Vagina (tissue), 2 donors: ENCODE measurements at regions not wholly inside any gene's neighbourhood (a gene's known extent, or its start where the extent isn't known, plus 50 kb on each side); places are given as distances from the start of the nearest gene placed in this dataset.
"Not testable (repeated sequence)": the region's sequence is repeated elsewhere in the genome, so short reads cannot be mapped to it uniquely, and the experiment has no call there.

ENCODE experiments used
- DNase-seq, 2 donors: peaks; one replicate each; pipeline ENCODE4 v3.0.0-alpha.2; 2017; ENCODE audit errors: extremely low spot score in 2 of 2
- H3K27ac ChIP-seq: fragments of 200-600 bp; sonication (generic); one replicate; pipeline ENCODE4 v1.5.1; 2019
- H3K27me3 ChIP-seq: fragments of 200-600 bp; sonication (generic); one replicate; pipeline ENCODE4 v1.5.1; 2019
- H3K36me3 ChIP-seq, 2 donors: fragments of 200-600 bp; sonication (generic); one replicate each; pipeline ENCODE4 v1.5.1; 2017 to 2019
- H3K4me1 ChIP-seq: fragments of 200-600 bp; sonication (generic); one replicate; pipeline ENCODE4 v1.5.1; 2019
- H3K4me3 ChIP-seq, 2 donors: fragments of 200-600 bp; sonication (generic); 1 replicate in 1 of 2; 2 replicates in 1 of 2; pipeline ENCODE4 v1.5.1; 2016 to 2019
- H3K9me3 ChIP-seq: fragments of 200-600 bp; sonication (generic); one replicate; pipeline ENCODE4 v1.5.1; 2019
- CTCF ChIP-seq, 3 experiments: fragments of 450-650 bp in 2 of 3; fragments of 200-600 bp in 1 of 3; sonication (generic) in 1 of 3; IDR thresholded peaks; one replicate each; pipeline ENCODE4 v1.5.1; 2017 to 2019; ENCODE audit warnings: antibody characterized with exemption in 3 of 3, mild to moderate bottlenecking in 2 of 3, moderate library complexity in 2 of 3
- POLR2A ChIP-seq, 2 donors: fragments of 450-650 bp; IDR thresholded peaks; one replicate each; pipeline ENCODE4 v1.6.1; 2017; ENCODE audit warnings: antibody characterized with exemption in 2 of 2, mild to moderate bottlenecking in 2 of 2, moderate library complexity in 2 of 2
- POLR2AphosphoS5 ChIP-seq, 2 donors: sonication (generic); formaldehyde crosslinking; IDR thresholded peaks; one replicate each; pipeline ENCODE4 v1.9.0; 2017; ENCODE audit warnings: antibody characterized with exemption in 2 of 2, mild to moderate bottlenecking in 2 of 2, low read depth in 1 of 2; ENCODE audit not compliant: insufficient read depth in 1 of 2
- intact Hi-C: fragments of 100-400 bp; cut with DNase I; formaldehyde crosslinking; loops from one replicate; pipeline ENCODE4 v1.15.1; 2023

GRCh38 chr13:60267498-60268202, 103.9 kb upstream of the DIAPH3 start:
- H3K36me3 ChIP-seq: no peaks in the 10 kb centered on the region
- TF ChIP-seq CTCF (IDR thresholded peaks at IDR 0.05) (no peak), POLR2A (IDR thresholded peaks at IDR 0.05) (no peak), POLR2AphosphoS5 (IDR thresholded peaks at IDR 0.05; ENCODE audit: insufficient read depth in 1 of 2, low read depth in 1 of 2) (no peak)
- H3K9me3 ChIP-seq: no peaks in the 10 kb centered on the region
- H3K27me3 ChIP-seq: no peaks in the 10 kb centered on the region
- H3K4me3 ChIP-seq: peak overlapping the region; percentile 32 to 38
- no peak overlapping the region for H3K27ac ChIP-seq
- DNase-seq: no peak
- intact Hi-C loops: no loop called here
- no peaks in the 10 kb centered on the region for H3K4me1 ChIP-seq

GRCh38 chr13:60268203-60268555, 104.5 kb upstream of the DIAPH3 start:
- H3K36me3 ChIP-seq: no peaks in the 10 kb centered on the region
- intact Hi-C loops: no loop called here
- H3K4me3 ChIP-seq: peak overlapping the region; percentile 32 to 38
- no peaks in the 10 kb centered on the region for H3K9me3 ChIP-seq
- H3K4me1 ChIP-seq: no peaks in the 10 kb centered on the region
- no peaks in the 10 kb centered on the region for H3K27me3 ChIP-seq
- no peak for DNase-seq
- no peak overlapping the region for H3K27ac ChIP-seq
- TF ChIP-seq CTCF (IDR thresholded peaks at IDR 0.05) (no peak), POLR2AphosphoS5 (IDR thresholded peaks at IDR 0.05; ENCODE audit: insufficient read depth in 1 of 2, low read depth in 1 of 2) (no peak), POLR2A (IDR thresholded peaks at IDR 0.05) (no peak)

- no peak for TF ChIP-seq POLR2A (IDR thresholded peaks at IDR 0.05)
- no peak for TF ChIP-seq POLR2AphosphoS5 (IDR thresholded peaks at IDR 0.05; ENCODE audit: insufficient read depth in 1 of 2, low read depth in 1 of 2)
- TF ChIP-seq CTCF (IDR thresholded peaks at IDR 0.05): no peak
- H3K27me3 ChIP-seq: no peaks in the 10 kb centered on the region
- no peaks in the 10 kb centered on the region for H3K9me3 ChIP-seq
- H3K4me1 ChIP-seq: no peaks in the 10 kb centered on the region
- H3K4me3 ChIP-seq: no peak overlapping the region
- DNase-seq: no peak
- H3K36me3 ChIP-seq: no peaks in the 10 kb centered on the region
- intact Hi-C loops: no loop called here
- H3K27ac ChIP-seq: no peak overlapping the region
Observed at GRCh38 chr13:60273971-60274527, 110.3 kb upstream of the DIAPH3 start.

- H3K27ac ChIP-seq: no peak overlapping the region
- H3K36me3 ChIP-seq: no peaks in the 10 kb centered on the region
- H3K9me3 ChIP-seq: no peaks in the 10 kb centered on the region
- H3K4me3 ChIP-seq: no peak overlapping the region
- no peaks in the 10 kb centered on the region for H3K4me1 ChIP-seq
- no peak for TF ChIP-seq CTCF (IDR thresholded peaks at IDR 0.05)
- no peak for TF ChIP-seq POLR2A (IDR thresholded peaks at IDR 0.05)
- no peak for TF ChIP-seq POLR2AphosphoS5 (IDR thresholded peaks at IDR 0.05; ENCODE audit: insufficient read depth in 1 of 2, low read depth in 1 of 2)
- intact Hi-C loops: no loop called here
- no peaks in the 10 kb centered on the region for H3K27me3 ChIP-seq
- DNase-seq: no peak
Observed at GRCh38 chr13:60274655-60275054, 110.9 kb upstream of the DIAPH3 start.

- Histone ChIP-seq H3K36me3 (no peaks in the 10 kb centered on the region), H3K9me3 (no peaks in the 10 kb centered on the region), H3K4me3 (no peak overlapping the region), H3K4me1 (no peaks in the 10 kb centered on the region), H3K27ac (no peak overlapping the region), H3K27me3 (no peaks in the 10 kb centered on the region)
- TF ChIP-seq POLR2AphosphoS5 (IDR thresholded peaks at IDR 0.05; ENCODE audit: insufficient read depth in 1 of 2, low read depth in 1 of 2): no peak
- no peak for TF ChIP-seq CTCF (IDR thresholded peaks at IDR 0.05)
- TF ChIP-seq POLR2A (IDR thresholded peaks at IDR 0.05): no peak
- intact Hi-C loops: no loop called here
- DNase-seq: no peak
Observed at GRCh38 chr13:60275208-60275607, 111.5 kb upstream of the DIAPH3 start.

GRCh38 chr13:60280524-60280923, 116.5 kb upstream of the TDRD3 start:
- H3K27ac ChIP-seq, intact Hi-C loops, H3K27me3 ChIP-seq: not testable (repeated sequence)

More at GRCh38 chr13:60280524-60280923, 116.5 kb upstream of the TDRD3 start:
- H3K9me3 ChIP-seq, H3K4me1 ChIP-seq, H3K4me3 ChIP-seq, H3K36me3 ChIP-seq, DNase-seq: not testable (repeated sequence)
